HG03571 (cell line): ENCODE measurements at regions not wholly inside any gene's neighbourhood (a gene's known extent, or its start where the extent isn't known, plus 50 kb on each side); places are given as distances from the start of the nearest gene placed in this dataset.

Experiments used
- ATAC-seq: cut with Tn5 transposase; IDR thresholded peaks from one replicate; pipeline ENCODE4 v1.9.1; 2021; ENCODE audit not compliant: unreplicated experiment

GRCh38 chr21:25424634-25425033 lies 182.6 kb downstream of the MRPL39 start:
- ATAC-seq: no peak

GRCh38 chr21:25424048-25424447 lies 183.2 kb downstream of the MRPL39 start:
- ATAC-seq: no peak

GRCh38 chr21:25422610-25423608 lies 184.4 kb downstream of the MRPL39 start:
- no peak for ATAC-seq

GRCh38 chr21:25421321-25422028 lies 185.8 kb downstream of the MRPL39 start:
- ATAC-seq: peak; percentile 74

GRCh38 chr21:25420831-25421230 lies 186.4 kb downstream of the MRPL39 start:
- no peak for ATAC-seq

- no peak for ATAC-seq
Observed at GRCh38 chr21:25416669-25417068, 190.6 kb downstream of the MRPL39 start.

GRCh38 chr21:25412100-25412499 lies 195.2 kb downstream of the MRPL39 start:
- ATAC-seq: no peak

GRCh38 chr21:25409978-25410377 lies 197.3 kb downstream of the MRPL39 start:
- no peak for ATAC-seq

- ATAC-seq: no peak
Observed at GRCh38 chr21:25408666-25409065, 198.6 kb downstream of the MRPL39 start.

- ATAC-seq: no peak
Observed at GRCh38 chr21:25406887-25407579, 200.2 kb downstream of the MRPL39 start.

- no peak for ATAC-seq
Observed at GRCh38 chr21:25405984-25406383, 201.3 kb downstream of the MRPL39 start.

- no peak for ATAC-seq
Observed at GRCh38 chr21:25402134-25402961, 204.9 kb downstream of the MRPL39 start.

- ATAC-seq: no peak
Observed at GRCh38 chr21:25400427-25400826, 206.9 kb downstream of the MRPL39 start.

- no peak for ATAC-seq
Observed at GRCh38 chr21:25398630-25399029, 208.7 kb downstream of the MRPL39 start.

GRCh38 chr21:25396135-25396711 lies 211.1 kb downstream of the MRPL39 start:
- peak; percentile 90 for ATAC-seq

GRCh38 chr21:25391777-25392176 lies 215.5 kb downstream of the MRPL39 start:
- ATAC-seq: no peak

GRCh38 chr21:25390701-25391100 lies 216.6 kb downstream of the MRPL39 start:
- no peak for ATAC-seq

- ATAC-seq: no peak
Observed at GRCh38 chr21:25387665-25388064, 219.6 kb downstream of the MRPL39 start.

GRCh38 chr21:25385911-25386474 lies 221.3 kb downstream of the MRPL39 start:
- ATAC-seq: no peak

GRCh38 chr21:25385341-25385740 lies 221.9 kb downstream of the MRPL39 start:
- ATAC-seq: no peak
